ENCODE measurements at regions not wholly inside any gene's neighbourhood (a gene's known extent, or its start where the extent isn't known, plus 50 kb on each side); places are given as distances from the start of the nearest gene placed in this dataset.

- WGBS (ENCODE audit: insufficient coverage, low coverage, low lambda C conversion rate, missing lambda C conversion rate): 38% methylated on average over 3 of the region's 3 CpGs
- TF ChIP-seq POLR2A (IDR thresholded peaks at IDR 0.05): no peak
- TF ChIP-seq, protein P1, sequence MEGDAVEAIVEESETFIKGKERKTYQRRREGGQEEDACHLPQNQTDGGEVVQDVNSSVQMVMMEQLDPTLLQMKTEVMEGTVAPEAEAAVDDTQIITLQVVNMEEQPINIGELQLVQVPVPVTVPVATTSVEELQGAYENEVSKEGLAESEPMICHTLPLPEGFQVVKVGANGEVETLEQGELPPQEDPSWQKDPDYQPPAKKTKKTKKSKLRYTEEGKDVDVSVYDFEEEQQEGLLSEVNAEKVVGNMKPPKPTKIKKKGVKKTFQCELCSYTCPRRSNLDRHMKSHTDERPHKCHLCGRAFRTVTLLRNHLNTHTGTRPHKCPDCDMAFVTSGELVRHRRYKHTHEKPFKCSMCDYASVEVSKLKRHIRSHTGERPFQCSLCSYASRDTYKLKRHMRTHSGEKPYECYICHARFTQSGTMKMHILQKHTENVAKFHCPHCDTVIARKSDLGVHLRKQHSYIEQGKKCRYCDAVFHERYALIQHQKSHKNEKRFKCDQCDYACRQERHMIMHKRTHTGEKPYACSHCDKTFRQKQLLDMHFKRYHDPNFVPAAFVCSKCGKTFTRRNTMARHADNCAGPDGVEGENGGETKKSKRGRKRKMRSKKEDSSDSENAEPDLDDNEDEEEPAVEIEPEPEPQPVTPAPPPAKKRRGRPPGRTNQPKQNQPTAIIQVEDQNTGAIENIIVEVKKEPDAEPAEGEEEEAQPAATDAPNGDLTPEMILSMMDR (IDR thresholded peaks at IDR 0.05): no peak
- Histone ChIP-seq H3K4me3 (no peak overlapping the region), H3K36me3 (no peaks in the 10 kb centered on the region), H3K27me3 (no peaks in the 10 kb centered on the region), H3K4me1 (no peaks in the 10 kb centered on the region), H3K9me3 (no peaks in the 10 kb centered on the region), H3K27ac (no peak overlapping the region)
- ATAC-seq (no peak), DNase-seq (no peak)
- intact Hi-C loops (cut with DNase I): no loop called here
Observed at GRCh38 chr14:84409435-84409834, 1120.5 kb upstream of the FLRT2 start.

DNA sequence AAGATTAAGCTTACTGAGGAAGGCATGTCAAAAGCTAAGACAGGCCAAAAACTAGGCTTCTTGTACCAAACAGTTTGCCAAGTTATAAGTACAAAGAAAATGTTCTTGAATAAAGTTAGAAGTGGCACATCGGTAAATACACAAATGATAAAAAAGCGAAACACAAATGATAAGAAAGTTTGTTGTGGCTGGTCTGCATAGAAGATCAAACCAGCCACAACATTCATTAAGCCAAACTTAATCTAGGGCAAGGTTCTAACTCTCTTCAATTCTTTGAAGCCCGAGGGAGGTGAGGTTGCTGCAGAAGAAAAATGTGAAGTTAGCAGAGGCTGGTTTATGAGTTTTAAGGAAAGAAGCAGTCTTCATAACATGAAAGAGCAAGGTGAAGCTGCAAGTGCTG lies 1119.6 kb upstream of the FLRT2 start:
- WGBS (ENCODE audit: insufficient coverage, low coverage, low lambda C conversion rate, missing lambda C conversion rate): 49% methylated on average over 3 of the region's 3 CpGs
- Histone ChIP-seq H3K27ac (no peak overlapping the region), H3K27me3 (no peaks in the 10 kb centered on the region), H3K36me3 (no peaks in the 10 kb centered on the region), H3K4me3 (no peak overlapping the region), H3K9me3 (no peaks in the 10 kb centered on the region), H3K4me1 (no peaks in the 10 kb centered on the region)
- DNase-seq (no peak), ATAC-seq (no peak)
- TF ChIP-seq, protein P1 (IDR thresholded peaks at IDR 0.05): no peak
- no peak for TF ChIP-seq POLR2A (IDR thresholded peaks at IDR 0.05)
- intact Hi-C loops (cut with DNase I): no loop called here

- no peak for DNase-seq
- WGBS (ENCODE audit: insufficient coverage, low coverage, low lambda C conversion rate, missing lambda C conversion rate): 54% methylated on average over 2 of the region's 2 CpGs
- Histone ChIP-seq H3K36me3 (no peaks in the 10 kb centered on the region), H3K4me1 (no peaks in the 10 kb centered on the region), H3K27me3 (no peaks in the 10 kb centered on the region), H3K27ac (no peak overlapping the region), H3K9me3 (no peaks in the 10 kb centered on the region), H3K4me3 (no peak overlapping the region)
- no peak for ATAC-seq
- TF ChIP-seq POLR2A (IDR thresholded peaks at IDR 0.05): no peak
- TF ChIP-seq, protein P1 (IDR thresholded peaks at IDR 0.05): no peak
- intact Hi-C loops (cut with DNase I): no loop called here
Observed at GRCh38 chr14:84420221-84420620, 1109.7 kb upstream of the FLRT2 start.

GRCh38 chr14:84421621-84422020 lies 1108.3 kb upstream of the FLRT2 start:
- DNase-seq (no peak), ATAC-seq (no peak)
- Histone ChIP-seq H3K27me3 (no peaks in the 10 kb centered on the region), H3K4me3 (no peak overlapping the region), H3K4me1 (no peaks in the 10 kb centered on the region), H3K36me3 (no peaks in the 10 kb centered on the region), H3K9me3 (no peaks in the 10 kb centered on the region), H3K27ac (no peak overlapping the region)
- TF ChIP-seq, protein P1 (IDR thresholded peaks at IDR 0.05): no peak
- no peak for TF ChIP-seq POLR2A (IDR thresholded peaks at IDR 0.05)
- intact Hi-C loops (cut with DNase I): no loop called here

DNA sequence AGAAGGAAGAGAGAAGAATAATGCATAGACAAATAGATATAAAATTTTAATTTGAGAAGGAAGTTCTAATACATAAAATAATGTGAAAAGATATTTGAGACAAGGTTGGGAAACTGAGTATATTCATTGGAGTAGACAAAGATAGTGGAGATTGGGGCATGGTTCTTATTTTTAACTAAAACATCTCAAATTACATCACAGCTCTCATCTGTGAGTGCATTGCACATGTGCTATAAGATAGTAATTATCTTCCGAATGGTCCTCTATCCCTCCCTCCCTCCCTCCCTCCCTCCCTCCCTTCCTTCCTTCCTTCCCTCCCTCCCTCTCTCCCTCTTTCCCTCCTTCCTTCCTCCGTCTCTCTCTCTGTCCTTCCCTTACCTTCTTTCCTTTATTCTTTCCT lies 1104.0 kb upstream of the FLRT2 start:
- H3K9me3 ChIP-seq: no peaks in the 10 kb centered on the region
- 17% methylated on average over 1 of the region's 2 CpGs for WGBS (ENCODE audit: insufficient coverage, low coverage, low lambda C conversion rate, missing lambda C conversion rate)
- ATAC-seq (no peak), DNase-seq (no peak)
- no peaks in the 10 kb centered on the region for H3K36me3 ChIP-seq
- TF ChIP-seq POLR2A (IDR thresholded peaks at IDR 0.05): no peak
- TF ChIP-seq, protein P1 (IDR thresholded peaks at IDR 0.05): no peak
- intact Hi-C loops (cut with DNase I): no loop called here
- no peaks in the 10 kb centered on the region for H3K27me3 ChIP-seq
- H3K4me1 ChIP-seq: no peaks in the 10 kb centered on the region
- H3K27ac ChIP-seq: no peak overlapping the region
- no peak overlapping the region for H3K4me3 ChIP-seq
